GM12878 (cell line): ENCODE measurements at regions not wholly inside any gene's neighbourhood (a gene's known extent, or its start where the extent isn't known, plus 50 kb on each side); places are given as distances from the start of the nearest gene placed in this dataset.

ENCODE experiments used
- CEBPB ChIP-seq, 2 experiments: fragments of 150-350 bp in 1 of 2; IDR thresholded peaks; 2 replicates each; pipeline ENCODE4 v1.6.1; 2012 to 2014; ENCODE audit warnings: low read depth in 2 of 2, low read length in 2 of 2, borderline replicate concordance in 1 of 2, inconsistent platforms in 1 of 2
- CEBPZ ChIP-seq: fragments of 150-350 bp; IDR thresholded peaks from 2 replicates; pipeline ENCODE4 v1.6.1; 2016; ENCODE audit warnings: low read depth, low read length
- CREM ChIP-seq: IDR thresholded peaks from 2 replicates; pipeline ENCODE4 v1.6.1; 2014; ENCODE audit warnings: antibody characterized with exemption, low read depth
- CTCF ChIP-seq, 3 experiments: IDR thresholded peaks in 2 of 3; conservative IDR thresholded peaks in 1 of 3; 2 replicates each; pipeline ENCODE4 v1.5.1; 2011; ENCODE audit warnings: low read depth in 3 of 3, low read length in 3 of 3, mild to moderate bottlenecking in 3 of 3, control low read depth in 2 of 3, moderate library complexity in 2 of 3, inconsistent platforms in 1 of 3, mixed read lengths in 1 of 3; ENCODE audit not compliant: control insufficient read depth in 2 of 3, insufficient read depth in 1 of 3; ENCODE audit errors: extremely low read depth in 1 of 3
- EGR1 ChIP-seq, 2 experiments: IDR thresholded peaks; 1 replicate in 1 of 2; 2 replicates in 1 of 2; pipeline ENCODE4 v1.6.1; 2011 to 2012; ENCODE audit warnings: low read depth in 2 of 2, low read length in 2 of 2, borderline replicate concordance in 1 of 2, mild to moderate bottlenecking in 1 of 2, moderate library complexity in 1 of 2
- ESRRA ChIP-seq: IDR thresholded peaks from 2 replicates; pipeline ENCODE4 v1.6.1; 2012; ENCODE audit warnings: mild to moderate bottlenecking, low read length, improper control_type of control experiment
- EZH2 ChIP-seq: IDR thresholded peaks from 2 replicates; pipeline ENCODE4 v1.6.1; 2012; ENCODE audit warnings: low read depth, mild to moderate bottlenecking, control low read depth, inconsistent platforms, low read length, borderline replicate concordance; ENCODE audit not compliant: control insufficient read depth
- FOXM1 ChIP-seq: IDR thresholded peaks from 2 replicates; pipeline ENCODE4 v1.6.1; 2012; ENCODE audit warnings: low read depth, mild to moderate bottlenecking, inconsistent platforms, low read length, moderate library complexity
- IRF3 ChIP-seq: fragments of 450-650 bp; IDR thresholded peaks from 2 replicates; pipeline ENCODE4 v1.6.1; 2014; ENCODE audit warnings: mild to moderate bottlenecking
- NFYA ChIP-seq: IDR thresholded peaks from 2 replicates; pipeline ENCODE4 v1.6.1; 2011; ENCODE audit warnings: low read depth, mild to moderate bottlenecking, low read length, improper control_type of control experiment, borderline replicate concordance
- POLR2A ChIP-seq: IDR thresholded peaks from 2 replicates; pipeline ENCODE4 v1.6.1; 2011; ENCODE audit warnings: low read depth, mild to moderate bottlenecking, low read length
- RAD21 ChIP-seq: IDR thresholded peaks from 2 replicates; pipeline ENCODE4 v1.6.1; 2011; ENCODE audit warnings: mild to moderate bottlenecking, low read depth, low read length, moderate library complexity; ENCODE audit not compliant: insufficient read depth
- RB1 ChIP-seq: fragments of 450-650 bp; formaldehyde crosslinking; IDR thresholded peaks from 2 replicates; pipeline ENCODE4 v1.6.1; 2017; ENCODE audit warnings: mild to moderate bottlenecking, borderline replicate concordance
- YY1 ChIP-seq: IDR thresholded peaks from 2 replicates; pipeline ENCODE4 v1.6.1; 2011; ENCODE audit warnings: low read depth, mild to moderate bottlenecking, low read length

- TF ChIP-seq EZH2: no peak
- no peak for TF ChIP-seq NFYA
- no peak for TF ChIP-seq POLR2A
- no peak for TF ChIP-seq IRF3
- no peak for TF ChIP-seq CTCF (IDR thresholded peaks at IDR 0.05 in 2 of 3, conservative IDR thresholded peaks at IDR 0.05 in 1 of 3; ENCODE audit: control insufficient read depth in 2 of 3, extremely low read depth in 1 of 3, insufficient read depth in 1 of 3, low read depth in 3 of 3, low read length in 3 of 3)
- TF ChIP-seq YY1: no peak
- TF ChIP-seq EGR1 (IDR thresholded peaks at IDR 0.05; ENCODE audit: borderline replicate concordance in 1 of 2, low read depth in 2 of 2, low read length in 2 of 2): no peak
- no peak for TF ChIP-seq CEBPZ
- TF ChIP-seq CEBPB (IDR thresholded peaks at IDR 0.05; ENCODE audit: borderline replicate concordance in 1 of 2, low read depth in 2 of 2, low read length in 2 of 2): no peak
- TF ChIP-seq FOXM1: no peak
- no peak for TF ChIP-seq ESRRA
- TF ChIP-seq CREM: no peak
- no peak for TF ChIP-seq RAD21
- no peak for TF ChIP-seq RB1
These were observed 251.5 kb downstream of the SIPA1L2 start for GRCh38 chr1:232378266-232379062.
